Neural cell (in vitro differentiated cells): ENCODE measurements at regions not wholly inside any gene's neighbourhood (a gene's known extent, or its start where the extent isn't known, plus 50 kb on each side); places are given as distances from the start of the nearest gene placed in this dataset.

ENCODE experiments used
- H2AFZ ChIP-seq: fragments of 200-600, 300-800 bp; sonication (generic), shearing (Covaris generic); 2 replicates; pipeline ENCODE4 v1.6.0; 2014; ENCODE audit warnings: low read depth, mild to moderate bottlenecking, antibody characterized with exemption, low read length, moderate library complexity
- H3F3A ChIP-seq: fragments of 200-600 bp; shearing (Covaris generic); 2 replicates; pipeline ENCODE4 v1.6.1; 2016; ENCODE audit warnings: mild to moderate bottlenecking, moderate library complexity, mixed read lengths, antibody characterized with exemption, low read length; ENCODE audit not compliant: insufficient read depth, poor library complexity, severe bottlenecking
- H3K27ac ChIP-seq: fragments of 200-600, 300-800 bp; sonication (generic), shearing (Covaris generic); 2 replicates; pipeline ENCODE4 v1.5.1; 2014; ENCODE audit warnings: mild to moderate bottlenecking, low read length, moderate library complexity
- H3K27me3 ChIP-seq: fragments of 300-800, 200-600 bp; sonication (generic), shearing (Covaris generic); 2 replicates; pipeline ENCODE4 v1.6.0; 2014; ENCODE audit warnings: mild to moderate bottlenecking, low read depth, low read length, moderate library complexity; ENCODE audit not compliant: insufficient read depth
- H3K36me3 ChIP-seq: fragments of 300-800, 200-600 bp; sonication (generic), shearing (Covaris generic); 2 replicates; pipeline ENCODE4 v1.5.1; 2014; ENCODE audit warnings: mild to moderate bottlenecking, antibody characterized with exemption, low read length, moderate library complexity; ENCODE audit not compliant: insufficient read depth
- H3K4me2 ChIP-seq: fragments of 300-800, 200-600 bp; sonication (generic), shearing (Covaris generic); 2 replicates; pipeline ENCODE4 v1.6.0; 2014; ENCODE audit warnings: mild to moderate bottlenecking, low read length
- H3K4me3 ChIP-seq: fragments of 300-800, 200-600 bp; sonication (generic), shearing (Covaris generic); 2 replicates; pipeline ENCODE4 v1.5.1; 2014; ENCODE audit warnings: mild to moderate bottlenecking, low read length, moderate library complexity
- H3K79me2 ChIP-seq: fragments of 200-600 bp; shearing (Covaris generic); replicated peaks from 2 replicates; pipeline ENCODE4 v1.6.0; 2014; ENCODE audit warnings: mild to moderate bottlenecking, low read length, moderate library complexity; ENCODE audit not compliant: insufficient read depth
- H3K9ac ChIP-seq: fragments of 300-800, 200-600 bp; sonication (generic), shearing (Covaris generic); 2 replicates; pipeline ENCODE4 v1.6.1; 2016; ENCODE audit warnings: mild to moderate bottlenecking, low read length, mixed read lengths
- H3K9me2 ChIP-seq: fragments of 200-600 bp; shearing (Covaris generic); 2 replicates; pipeline ENCODE4 v1.6.1; 2016; ENCODE audit warnings: mild to moderate bottlenecking, low read length, mixed read lengths; ENCODE audit not compliant: insufficient read depth
- H3K9me3 ChIP-seq: fragments of 200-600, 300-800 bp; sonication (generic), shearing (Covaris generic); 2 replicates; pipeline ENCODE4 v1.6.1; 2016; ENCODE audit warnings: mild to moderate bottlenecking, mixed run types, low read length, moderate library complexity, mixed read lengths
- H4K20me1 ChIP-seq: fragments of 200-600 bp; shearing (Covaris generic); 2 replicates; pipeline ENCODE4 v1.6.1; 2016; ENCODE audit warnings: mild to moderate bottlenecking, mixed run types; ENCODE audit not compliant: insufficient read depth
- EP300 ChIP-seq: fragments of 450-650 bp; conservative IDR thresholded peaks from 2 replicates; pipeline ENCODE4 v1.6.1; 2014; ENCODE audit warnings: antibody characterized with exemption, mild to moderate bottlenecking, moderate library complexity; ENCODE audit not compliant: poor library complexity, severe bottlenecking
- EZH2 ChIP-seq: fragments of 200-600, 300-800 bp; shearing (Covaris generic), sonication (generic); IDR thresholded peaks from 2 replicates; pipeline ENCODE4 v1.6.1; 2014; ENCODE audit warnings: antibody characterized with exemption, low read length, borderline replicate concordance, mild to moderate bottlenecking; ENCODE audit not compliant: insufficient read depth, poor library complexity, severe bottlenecking
- MXI1 ChIP-seq: fragments of 450-650 bp; conservative IDR thresholded peaks from 2 replicates; pipeline ENCODE4 v1.6.1; 2014; ENCODE audit warnings: antibody characterized with exemption, mild to moderate bottlenecking; ENCODE audit not compliant: poor library complexity, severe bottlenecking
- POLR2AphosphoS5 ChIP-seq: IDR thresholded peaks from 2 replicates; pipeline ENCODE4 v1.6.1; 2012
- RAD21 ChIP-seq: fragments of 450-650 bp; conservative IDR thresholded peaks from 2 replicates; pipeline ENCODE4 v1.6.1; 2014; ENCODE audit warnings: antibody characterized with exemption, mild to moderate bottlenecking, moderate library complexity
- REST ChIP-seq: IDR thresholded peaks from 2 replicates; pipeline ENCODE4 v1.6.1; 2012; ENCODE audit warnings: borderline replicate concordance
- SMC3 ChIP-seq: fragments of 450-650 bp; conservative IDR thresholded peaks from 2 replicates; pipeline ENCODE4 v1.6.1; 2014; ENCODE audit warnings: antibody characterized with exemption, mild to moderate bottlenecking, moderate library complexity; ENCODE audit not compliant: poor library complexity
- TAF1 ChIP-seq: IDR thresholded peaks from 2 replicates; pipeline ENCODE4 v1.6.1; 2012; ENCODE audit warnings: low read depth
- TF ChIP-seq, protein P1 (sequence below): fragments of 450-650 bp; IDR thresholded peaks from 2 replicates; pipeline ENCODE4 v1.5.1; 2014; ENCODE audit warnings: antibody characterized with exemption, mild to moderate bottlenecking, moderate library complexity; ENCODE audit not compliant: poor library complexity, severe bottlenecking

DNA sequence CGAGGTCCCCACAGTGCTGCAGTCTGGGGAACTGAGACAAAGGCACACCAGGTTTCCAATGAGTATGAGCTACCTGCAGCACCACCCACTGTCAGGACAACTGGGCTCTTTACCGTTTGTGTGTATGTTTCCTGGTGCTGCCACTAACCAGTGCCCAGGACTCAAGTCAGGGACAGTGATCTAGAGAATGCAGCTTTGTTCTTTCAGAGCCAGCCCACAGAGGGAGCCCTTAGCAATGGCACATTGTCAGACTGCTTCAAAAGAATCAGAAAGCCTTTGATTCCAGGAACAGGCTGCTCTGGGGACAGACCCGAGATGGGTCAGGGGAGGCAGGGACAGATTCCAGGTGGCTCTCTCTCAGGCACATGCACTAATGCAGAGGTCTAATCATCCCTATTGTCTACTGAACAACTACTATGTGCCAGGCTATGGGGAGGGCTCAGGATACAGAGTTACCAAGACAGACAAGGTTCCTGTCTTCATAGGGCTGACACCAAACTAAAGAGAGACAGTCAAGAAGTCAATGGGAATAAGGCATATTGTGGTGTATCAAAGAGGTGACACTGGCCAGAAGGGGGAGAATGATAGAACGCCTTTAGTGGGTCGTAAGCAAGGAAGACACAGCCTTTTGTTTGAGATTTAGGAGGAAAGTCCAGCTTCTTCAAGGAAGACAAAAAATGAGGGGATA lies 103.7 kb downstream of the VPREB1 start:
- Histone ChIP-seq H3K9me2 (no peaks in the 10 kb centered on the region), H2AFZ (no peak overlapping the region), H3K27me3 (no peaks in the 10 kb centered on the region), H3K27ac (no peak overlapping the region), H3K36me3 (no peaks in the 10 kb centered on the region), H3F3A (no peaks in the 10 kb centered on the region), H3K4me2 (no peak overlapping the region), H4K20me1 (no peaks in the 10 kb centered on the region), H3K4me3 (no peak overlapping the region), H3K9ac (no peak overlapping the region), H3K79me2 (no peaks in the 10 kb centered on the region), H3K9me3 (no peaks in the 10 kb centered on the region)
- TF ChIP-seq EZH2 (no peak), MXI1 (no peak), TAF1 (no peak), SMC3 (no peak), POLR2AphosphoS5 (no peak), REST (no peak), RAD21 (no peak)
- TF ChIP-seq, protein P1, sequence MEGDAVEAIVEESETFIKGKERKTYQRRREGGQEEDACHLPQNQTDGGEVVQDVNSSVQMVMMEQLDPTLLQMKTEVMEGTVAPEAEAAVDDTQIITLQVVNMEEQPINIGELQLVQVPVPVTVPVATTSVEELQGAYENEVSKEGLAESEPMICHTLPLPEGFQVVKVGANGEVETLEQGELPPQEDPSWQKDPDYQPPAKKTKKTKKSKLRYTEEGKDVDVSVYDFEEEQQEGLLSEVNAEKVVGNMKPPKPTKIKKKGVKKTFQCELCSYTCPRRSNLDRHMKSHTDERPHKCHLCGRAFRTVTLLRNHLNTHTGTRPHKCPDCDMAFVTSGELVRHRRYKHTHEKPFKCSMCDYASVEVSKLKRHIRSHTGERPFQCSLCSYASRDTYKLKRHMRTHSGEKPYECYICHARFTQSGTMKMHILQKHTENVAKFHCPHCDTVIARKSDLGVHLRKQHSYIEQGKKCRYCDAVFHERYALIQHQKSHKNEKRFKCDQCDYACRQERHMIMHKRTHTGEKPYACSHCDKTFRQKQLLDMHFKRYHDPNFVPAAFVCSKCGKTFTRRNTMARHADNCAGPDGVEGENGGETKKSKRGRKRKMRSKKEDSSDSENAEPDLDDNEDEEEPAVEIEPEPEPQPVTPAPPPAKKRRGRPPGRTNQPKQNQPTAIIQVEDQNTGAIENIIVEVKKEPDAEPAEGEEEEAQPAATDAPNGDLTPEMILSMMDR, result no peak

- Histone ChIP-seq H3K27ac (no peak overlapping the region), H3F3A (no peaks in the 10 kb centered on the region)
- TF ChIP-seq TAF1 (no peak), MXI1 (no peak), SMC3 (no peak), EP300 (no peak)
- TF ChIP-seq, protein P1, result no peak
Observed at GRCh38 chr22:22348815-22349454, 104.3 kb downstream of the VPREB1 start.

More at GRCh38 chr22:22348815-22349454, 104.3 kb downstream of the VPREB1 start:
- Histone ChIP-seq H2AFZ (no peak overlapping the region), H3K27me3 (no peaks in the 10 kb centered on the region), H3K9me2 (no peaks in the 10 kb centered on the region), H4K20me1 (no peaks in the 10 kb centered on the region), H3K9me3 (no peaks in the 10 kb centered on the region), H3K9ac (no peak overlapping the region), H3K4me3 (no peak overlapping the region), H3K79me2 (no peaks in the 10 kb centered on the region), H3K36me3 (no peaks in the 10 kb centered on the region), H3K4me2 (no peak overlapping the region)
